ENCODE measurements at regions not wholly inside any gene's neighbourhood (a gene's known extent, or its start where the extent isn't known, plus 50 kb on each side); places are given as distances from the start of the nearest gene placed in this dataset.

- DNase-seq (ENCODE audit: low read depth): no peak
- no peak overlapping the region for H3K4me3 ChIP-seq (ENCODE audit: low read length)
- TF ChIP-seq, protein P1, sequence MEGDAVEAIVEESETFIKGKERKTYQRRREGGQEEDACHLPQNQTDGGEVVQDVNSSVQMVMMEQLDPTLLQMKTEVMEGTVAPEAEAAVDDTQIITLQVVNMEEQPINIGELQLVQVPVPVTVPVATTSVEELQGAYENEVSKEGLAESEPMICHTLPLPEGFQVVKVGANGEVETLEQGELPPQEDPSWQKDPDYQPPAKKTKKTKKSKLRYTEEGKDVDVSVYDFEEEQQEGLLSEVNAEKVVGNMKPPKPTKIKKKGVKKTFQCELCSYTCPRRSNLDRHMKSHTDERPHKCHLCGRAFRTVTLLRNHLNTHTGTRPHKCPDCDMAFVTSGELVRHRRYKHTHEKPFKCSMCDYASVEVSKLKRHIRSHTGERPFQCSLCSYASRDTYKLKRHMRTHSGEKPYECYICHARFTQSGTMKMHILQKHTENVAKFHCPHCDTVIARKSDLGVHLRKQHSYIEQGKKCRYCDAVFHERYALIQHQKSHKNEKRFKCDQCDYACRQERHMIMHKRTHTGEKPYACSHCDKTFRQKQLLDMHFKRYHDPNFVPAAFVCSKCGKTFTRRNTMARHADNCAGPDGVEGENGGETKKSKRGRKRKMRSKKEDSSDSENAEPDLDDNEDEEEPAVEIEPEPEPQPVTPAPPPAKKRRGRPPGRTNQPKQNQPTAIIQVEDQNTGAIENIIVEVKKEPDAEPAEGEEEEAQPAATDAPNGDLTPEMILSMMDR (conservative IDR thresholded peaks at IDR 0.05; ENCODE audit: low read length): no peak
These were observed 280.3 kb downstream of the XXYLT1 start for GRCh38 chr3:194990454-194991337.

GRCh38 chr3:194991338-194991654 is 279.7 kb downstream of the XXYLT1 start:
- H3K4me3 ChIP-seq (ENCODE audit: low read length): no peak overlapping the region
- TF ChIP-seq, protein P1 (conservative IDR thresholded peaks at IDR 0.05; ENCODE audit: low read length): no peak
- no peak for DNase-seq (ENCODE audit: low read depth)

DNA sequence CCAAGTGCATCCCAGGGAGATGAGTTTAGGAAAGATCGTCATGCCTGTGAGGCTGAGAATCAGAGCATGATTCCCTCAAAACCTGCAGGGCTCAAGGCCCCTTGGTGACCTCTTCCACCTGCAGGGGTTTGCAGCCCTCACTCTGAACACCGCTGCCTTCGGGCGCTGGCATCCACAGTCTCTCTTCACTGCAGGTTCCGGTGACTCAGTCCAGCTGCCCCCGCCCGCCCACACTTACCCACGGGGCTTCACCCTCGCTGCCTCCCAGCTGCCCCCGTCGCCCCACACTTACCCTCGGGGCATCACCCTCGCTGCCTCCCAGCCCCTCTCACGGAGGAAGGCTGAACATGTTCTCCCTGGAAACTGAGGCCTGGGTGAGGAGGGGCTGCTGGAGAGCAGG is 277.1 kb downstream of the XXYLT1 start:
- TF ChIP-seq, protein P1 (conservative IDR thresholded peaks at IDR 0.05; ENCODE audit: low read length): no peak
- DNase-seq (ENCODE audit: low read depth): no peak
- H3K4me3 ChIP-seq (ENCODE audit: low read length): no peak overlapping the region

DNA sequence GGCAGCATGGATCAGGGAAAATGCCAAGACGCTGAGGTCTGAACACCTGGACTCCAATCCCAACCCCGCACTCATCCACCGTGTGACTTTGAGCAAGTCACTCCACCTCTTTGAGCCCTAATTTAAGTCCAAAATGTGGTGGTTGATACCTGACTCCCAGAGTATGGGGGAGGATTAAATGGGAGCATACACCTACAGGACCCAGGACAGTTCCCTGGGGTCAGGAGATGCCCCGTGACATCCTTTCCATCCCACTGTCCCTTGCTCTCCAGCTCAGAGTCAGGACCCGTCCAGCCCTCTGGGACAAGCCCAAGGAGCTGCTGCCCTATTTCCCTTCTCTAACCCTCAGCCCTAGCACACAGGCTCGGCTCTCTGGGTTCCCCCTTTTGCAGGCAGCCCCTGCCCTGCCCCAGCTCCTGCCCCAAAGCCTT is 276.4 kb downstream of the XXYLT1 start:
- TF ChIP-seq, protein P1 (conservative IDR thresholded peaks at IDR 0.05; ENCODE audit: low read length): no peak
- DNase-seq (ENCODE audit: low read depth): no peak
- H3K4me3 ChIP-seq (ENCODE audit: low read length): no peak overlapping the region

DNA sequence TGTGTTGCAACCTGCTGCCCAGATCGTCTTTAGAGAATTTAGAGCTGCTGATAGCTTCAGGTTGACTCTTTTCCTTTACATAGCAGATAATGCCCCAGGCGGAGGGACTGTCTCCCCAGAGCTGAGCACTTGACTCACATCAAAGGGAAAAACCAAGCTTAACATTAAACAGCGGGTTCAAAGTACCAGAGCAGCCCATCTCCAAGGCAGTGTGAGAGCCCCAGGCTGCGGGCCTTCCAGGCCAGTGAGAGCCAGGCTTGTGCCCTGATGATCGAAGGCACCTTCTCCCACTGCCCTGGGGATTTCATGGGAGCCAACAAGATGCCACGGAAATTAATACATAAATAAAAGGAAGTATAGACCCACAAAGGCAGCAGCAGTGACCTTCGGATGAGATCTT is 275.6 kb downstream of the XXYLT1 start:
- H3K4me3 ChIP-seq (ENCODE audit: low read length): no peak overlapping the region
- DNase-seq (ENCODE audit: low read depth): no peak
- TF ChIP-seq, protein P1 (conservative IDR thresholded peaks at IDR 0.05; ENCODE audit: low read length): no peak

- TF ChIP-seq, protein P1 (conservative IDR thresholded peaks at IDR 0.05; ENCODE audit: low read length): no peak
- H3K4me3 ChIP-seq (ENCODE audit: low read length): no peak overlapping the region
- DNase-seq (ENCODE audit: low read depth): no peak
These were observed 275.0 kb downstream of the XXYLT1 start for GRCh38 chr3:194995922-194996321.

- H3K4me3 ChIP-seq (ENCODE audit: low read length): no peak overlapping the region
- DNase-seq (ENCODE audit: low read depth): no peak
- TF ChIP-seq, protein P1 (conservative IDR thresholded peaks at IDR 0.05; ENCODE audit: low read length): no peak
These were observed 274.2 kb downstream of the XXYLT1 start for GRCh38 chr3:194996746-194997145.
